ENCODE measurements at regions not wholly inside any gene's neighbourhood (a gene's known extent, or its start where the extent isn't known, plus 50 kb on each side); places are given as distances from the start of the nearest gene placed in this dataset.

GRCh38 chr3:189572249-189572648, 58.9 kb upstream of the TP63 start:
- H3K9me3 ChIP-seq (ENCODE audit: low read length), result no peaks in the 10 kb centered on the region
- H3K9me2 ChIP-seq (ENCODE audit: insufficient read depth, low read length), result no peaks in the 10 kb centered on the region
- no peak overlapping the region for H3K4me3 ChIP-seq (ENCODE audit: low read length)
- H3K9ac ChIP-seq (ENCODE audit: low read length), result no peak overlapping the region
- no peak overlapping the region for H3K27ac ChIP-seq (ENCODE audit: low read length)
- H3F3A ChIP-seq (ENCODE audit: insufficient read depth, low read length, poor library complexity, severe bottlenecking), result no peaks in the 10 kb centered on the region
- H3K27me3 ChIP-seq (ENCODE audit: insufficient read depth, low read depth, low read length), result no peaks in the 10 kb centered on the region
- no peaks in the 10 kb centered on the region for H3K79me2 ChIP-seq (replicated peaks; ENCODE audit: insufficient read depth, low read length)
- TF ChIP-seq MXI1 (conservative IDR thresholded peaks at IDR 0.05; ENCODE audit: poor library complexity, severe bottlenecking) (no peak), CTCF (IDR thresholded peaks at IDR 0.05; ENCODE audit: poor library complexity, severe bottlenecking) (no peak), POLR2AphosphoS5 (IDR thresholded peaks at IDR 0.05) (no peak), EP300 (conservative IDR thresholded peaks at IDR 0.05; ENCODE audit: poor library complexity, severe bottlenecking) (no peak), EZH2 (IDR thresholded peaks at IDR 0.05; ENCODE audit: borderline replicate concordance, insufficient read depth, low read length, poor library complexity, severe bottlenecking) (no peak), RAD21 (conservative IDR thresholded peaks at IDR 0.05) (no peak), SMC3 (conservative IDR thresholded peaks at IDR 0.05; ENCODE audit: poor library complexity) (no peak), TAF1 (IDR thresholded peaks at IDR 0.05; ENCODE audit: low read depth) (no peak), REST (IDR thresholded peaks at IDR 0.05; ENCODE audit: borderline replicate concordance) (no peak)
- H3K36me3 ChIP-seq (ENCODE audit: insufficient read depth, low read length), result no peaks in the 10 kb centered on the region
- H4K20me1 ChIP-seq (ENCODE audit: insufficient read depth), result no peaks in the 10 kb centered on the region
- no peak overlapping the region for H3K4me2 ChIP-seq (ENCODE audit: low read length)
- H2AFZ ChIP-seq (ENCODE audit: low read depth, low read length), result no peak overlapping the region

- H3K27me3 ChIP-seq (ENCODE audit: insufficient read depth, low read depth, low read length), result no peaks in the 10 kb centered on the region
- no peak for TF ChIP-seq SMC3 (conservative IDR thresholded peaks at IDR 0.05; ENCODE audit: poor library complexity)
- no peak for TF ChIP-seq TAF1 (IDR thresholded peaks at IDR 0.05; ENCODE audit: low read depth)
- no peak for TF ChIP-seq EP300 (conservative IDR thresholded peaks at IDR 0.05; ENCODE audit: poor library complexity, severe bottlenecking)
- TF ChIP-seq EZH2 (IDR thresholded peaks at IDR 0.05; ENCODE audit: borderline replicate concordance, insufficient read depth, low read length, poor library complexity, severe bottlenecking), result no peak
- no peak for TF ChIP-seq REST (IDR thresholded peaks at IDR 0.05; ENCODE audit: borderline replicate concordance)
- no peak for TF ChIP-seq CTCF (IDR thresholded peaks at IDR 0.05; ENCODE audit: poor library complexity, severe bottlenecking)
- no peak for TF ChIP-seq MXI1 (conservative IDR thresholded peaks at IDR 0.05; ENCODE audit: poor library complexity, severe bottlenecking)
- TF ChIP-seq POLR2AphosphoS5 (IDR thresholded peaks at IDR 0.05), result no peak
- no peak for TF ChIP-seq RAD21 (conservative IDR thresholded peaks at IDR 0.05)
- no peaks in the 10 kb centered on the region for H3K36me3 ChIP-seq (ENCODE audit: insufficient read depth, low read length)
- H3K27ac ChIP-seq (ENCODE audit: low read length), result no peak overlapping the region
- no peaks in the 10 kb centered on the region for H3K9me2 ChIP-seq (ENCODE audit: insufficient read depth, low read length)
- H2AFZ ChIP-seq (ENCODE audit: low read depth, low read length), result no peak overlapping the region
- no peaks in the 10 kb centered on the region for H3F3A ChIP-seq (ENCODE audit: insufficient read depth, low read length, poor library complexity, severe bottlenecking)
- H3K9ac ChIP-seq (ENCODE audit: low read length), result no peak overlapping the region
- H3K4me2 ChIP-seq (ENCODE audit: low read length), result no peak overlapping the region
- no peaks in the 10 kb centered on the region for H4K20me1 ChIP-seq (ENCODE audit: insufficient read depth)
- no peak overlapping the region for H3K4me3 ChIP-seq (ENCODE audit: low read length)
- no peaks in the 10 kb centered on the region for H3K79me2 ChIP-seq (replicated peaks; ENCODE audit: insufficient read depth, low read length)
- H3K9me3 ChIP-seq (ENCODE audit: low read length), result no peaks in the 10 kb centered on the region
These were observed 58.2 kb upstream of the TP63 start for GRCh38 chr3:189573004-189573403.
